Chondrocyte (in vitro differentiated cells): ENCODE measurements at regions not wholly inside any gene's neighbourhood (a gene's known extent, or its start where the extent isn't known, plus 50 kb on each side); places are given as distances from the start of the nearest gene placed in this dataset.

Experiments used
- DNase-seq: peaks from one replicate; pipeline ENCODE4 v3.0.0; 2021; ENCODE audit warnings: mixed read lengths, low spot score
- H3K27ac Mint-ChIP-seq: one replicate; pipeline ENCODE4 v1.8.0; 2021; ENCODE audit warnings: mild to moderate bottlenecking, moderate library complexity, mixed read lengths; ENCODE audit not compliant: unreplicated experiment
- H3K27me3 Mint-ChIP-seq: 2 replicates; pipeline ENCODE4 v1.8.0; 2021; ENCODE audit warnings: low read depth, mixed read lengths
- H3K36me3 Mint-ChIP-seq: 2 replicates; pipeline ENCODE4 v1.8.0; 2021; ENCODE audit warnings: low read depth, mixed read lengths
- H3K4me1 Mint-ChIP-seq: 2 replicates; pipeline ENCODE4 v1.8.0; 2021; ENCODE audit warnings: low read depth, mild to moderate bottlenecking, mixed read lengths
- H3K4me3 Mint-ChIP-seq: one replicate; pipeline ENCODE4 v1.8.0; 2021; ENCODE audit warnings: mild to moderate bottlenecking, moderate library complexity, mixed read lengths; ENCODE audit not compliant: unreplicated experiment
- H3K9me3 Mint-ChIP-seq: 2 replicates; pipeline ENCODE4 v1.8.0; 2021; ENCODE audit warnings: low read depth, mixed read lengths
- CTCF ChIP-seq: fragments of 200-600 bp; sonication (generic); IDR thresholded peaks from 2 replicates; pipeline ENCODE4 v1.5.0; 2021; ENCODE audit warnings: antibody characterized with exemption, mild to moderate bottlenecking, moderate library complexity

GRCh38 chr1:10915594-10915993, 96.9 kb upstream of the TARDBP start:
- TF ChIP-seq CTCF, result no peak
- no peak overlapping the region for H3K27ac Mint-ChIP-seq
- peaks cover 25% of the 10 kb centered on the region for H3K27me3 Mint-ChIP-seq
- H3K36me3 Mint-ChIP-seq, result peaks cover 3% of the 10 kb centered on the region
- H3K4me3 Mint-ChIP-seq, result no peak overlapping the region
- DNase-seq, result no peak
- no peaks in the 10 kb centered on the region for H3K4me1 Mint-ChIP-seq
- no peaks in the 10 kb centered on the region for H3K9me3 Mint-ChIP-seq

- Mint-ChIP-seq H3K4me1 (no peaks in the 10 kb centered on the region), H3K4me3 (no peak overlapping the region), H3K27me3 (peaks cover 32% of the 10 kb centered on the region), H3K9me3 (no peaks in the 10 kb centered on the region), H3K36me3 (peaks cover 5% of the 10 kb centered on the region), H3K27ac (no peak overlapping the region)
- no peak for DNase-seq
- TF ChIP-seq CTCF, result no peak
Measured at GRCh38 chr1:10916311-10916710, 96.1 kb upstream of the TARDBP start.

DNA sequence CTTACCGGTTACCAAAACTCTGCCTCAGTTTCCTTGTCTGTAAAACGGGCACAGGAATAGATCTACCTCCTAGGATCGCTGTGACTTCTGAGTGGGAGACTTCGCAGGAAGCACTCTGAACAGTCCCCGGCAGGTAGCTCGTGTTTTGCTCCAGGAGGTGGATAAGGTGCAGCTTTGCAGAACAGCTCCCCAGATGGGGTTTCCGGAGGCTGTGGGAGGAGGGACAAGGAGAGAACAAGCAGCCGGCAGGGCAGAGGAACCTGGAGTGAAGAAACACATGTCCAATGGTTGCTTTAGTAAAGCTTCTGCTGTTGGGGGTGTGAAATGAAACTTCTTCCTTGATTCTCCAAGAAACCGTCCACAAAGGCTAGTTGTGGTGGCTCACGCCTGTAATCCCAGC, 95.5 kb upstream of the TARDBP start:
- Mint-ChIP-seq H3K27ac (no peak overlapping the region), H3K4me3 (no peak overlapping the region), H3K4me1 (no peaks in the 10 kb centered on the region), H3K36me3 (peaks cover 5% of the 10 kb centered on the region), H3K9me3 (no peaks in the 10 kb centered on the region), H3K27me3 (peaks cover 36% of the 10 kb centered on the region)
- TF ChIP-seq CTCF, result no peak
- no peak for DNase-seq

GRCh38 chr1:10917513-10918454, 94.7 kb upstream of the TARDBP start:
- no peak for TF ChIP-seq CTCF
- H3K27ac Mint-ChIP-seq, result no peak overlapping the region
- H3K4me1 Mint-ChIP-seq, result no peaks in the 10 kb centered on the region
- no peak for DNase-seq
- H3K36me3 Mint-ChIP-seq, result peaks cover 5% of the 10 kb centered on the region
- peaks cover 35% of the 10 kb centered on the region for H3K27me3 Mint-ChIP-seq
- no peak overlapping the region for H3K4me3 Mint-ChIP-seq
- H3K9me3 Mint-ChIP-seq, result no peaks in the 10 kb centered on the region

DNA sequence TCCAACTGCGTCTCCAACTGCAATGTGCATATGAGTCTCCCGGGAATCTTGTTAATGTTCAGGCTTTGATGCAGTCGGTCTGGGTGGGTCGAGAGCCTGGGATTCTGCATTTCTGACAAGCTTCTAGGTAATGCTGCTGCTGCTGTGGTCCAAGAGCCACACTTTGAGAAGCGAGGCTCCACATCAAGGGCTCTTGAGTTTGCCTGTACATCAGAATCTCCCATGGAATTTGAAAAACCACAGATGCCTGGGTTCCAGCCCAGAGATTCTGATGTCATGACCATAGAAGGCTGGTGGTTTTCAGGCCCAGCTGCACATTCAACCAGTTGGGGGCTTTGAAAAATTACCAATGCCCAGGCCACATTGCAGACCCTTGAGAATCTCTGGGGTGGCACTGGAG, 93.9 kb upstream of the TARDBP start:
- DNase-seq, result no peak
- H3K9me3 Mint-ChIP-seq, result no peaks in the 10 kb centered on the region
- no peak overlapping the region for H3K4me3 Mint-ChIP-seq
- peaks cover 2% of the 10 kb centered on the region for H3K36me3 Mint-ChIP-seq
- no peak for TF ChIP-seq CTCF
- no peak overlapping the region for H3K27ac Mint-ChIP-seq
- no peaks in the 10 kb centered on the region for H3K4me1 Mint-ChIP-seq
- H3K27me3 Mint-ChIP-seq, result peaks cover 35% of the 10 kb centered on the region
